Endodermal cell (in vitro differentiated cells): ENCODE measurements at regions not wholly inside any gene's neighbourhood (a gene's known extent, or its start where the extent isn't known, plus 50 kb on each side); places are given as distances from the start of the nearest gene placed in this dataset.
A peak's percentile ranks its signal among the peaks of the same experiment; 100 is the strongest.

Experiments used
- DNase-seq: peaks from one replicate; pipeline ENCODE4 v3.0.0-alpha.2; 2017
- H3K27ac ChIP-seq: 2 replicates; pipeline ENCODE4 v1.5.1; 2013; ENCODE audit warnings: mild to moderate bottlenecking, low read depth, low read length, moderate library complexity
- H3K27me3 ChIP-seq: 2 replicates; pipeline ENCODE4 v1.6.1; 2013; ENCODE audit warnings: mild to moderate bottlenecking, low read length, moderate library complexity; ENCODE audit not compliant: insufficient read depth, control insufficient read depth, poor library complexity, severe bottlenecking
- H3K36me3 ChIP-seq: 2 replicates; pipeline ENCODE4 v1.7.0; 2013; ENCODE audit warnings: mild to moderate bottlenecking, low read length, moderate library complexity; ENCODE audit not compliant: control insufficient read depth, insufficient read depth
- H3K4me1 ChIP-seq: one replicate; pipeline ENCODE4 v1.7.0; 2013; ENCODE audit warnings: low read length; ENCODE audit not compliant: control insufficient read depth, insufficient read depth
- H3K4me3 ChIP-seq: 2 replicates; pipeline ENCODE4 v1.5.1; 2013; ENCODE audit warnings: mild to moderate bottlenecking, low read length, moderate library complexity
- H3K9ac ChIP-seq: 2 replicates; pipeline ENCODE4 v1.6.1; 2013; ENCODE audit warnings: mild to moderate bottlenecking, low read length, moderate library complexity; ENCODE audit not compliant: poor library complexity, severe bottlenecking; ENCODE audit errors: extremely low read depth
- H3K9me3 ChIP-seq: 2 replicates; pipeline ENCODE4 v1.6.1; 2013; ENCODE audit warnings: mild to moderate bottlenecking, low read length, moderate library complexity; ENCODE audit not compliant: control insufficient read depth
- H3K27ac Mint-ChIP-seq: 2 replicates; pipeline ENCODE4 v1.8.0; 2020; ENCODE audit warnings: mixed read lengths
- H3K27me3 Mint-ChIP-seq: 2 replicates; pipeline ENCODE4 v1.8.0; 2021; ENCODE audit warnings: mild to moderate bottlenecking, mixed read lengths; ENCODE audit not compliant: insufficient read depth
- H3K36me3 Mint-ChIP-seq: 2 replicates; pipeline ENCODE4 v1.8.0; 2020; ENCODE audit warnings: low read depth, mixed read lengths
- H3K4me1 Mint-ChIP-seq: 2 replicates; pipeline ENCODE4 v1.8.0; 2020; ENCODE audit warnings: mixed read lengths
- H3K4me3 Mint-ChIP-seq: 2 replicates; pipeline ENCODE4 v1.8.0; 2020; ENCODE audit warnings: mild to moderate bottlenecking, moderate library complexity, mixed read lengths
- H3K9me3 Mint-ChIP-seq: 2 replicates; pipeline ENCODE4 v1.8.0; 2020; ENCODE audit warnings: mild to moderate bottlenecking, mixed read lengths
- WGBS, 2 experiments: methylation state at CpG; one replicate each; pipeline versions ENCODE4 v1.1.5 to v1.1.7; 2013; ENCODE audit warnings: missing lambda C conversion rate in 2 of 2, mixed read lengths in 1 of 2; ENCODE audit not compliant: insufficient coverage in 1 of 2, insufficient read length in 1 of 2; 5-methylcytosine and 5-hydroxymethylcytosine counted together
- TF ChIP-seq, protein P1 (sequence below): fragments of 200-600 bp; sonication (generic); conservative IDR thresholded peaks from 2 replicates; pipeline ENCODE4 v1.5.0; 2021; ENCODE audit warnings: antibody characterized with exemption, mild to moderate bottlenecking

DNA sequence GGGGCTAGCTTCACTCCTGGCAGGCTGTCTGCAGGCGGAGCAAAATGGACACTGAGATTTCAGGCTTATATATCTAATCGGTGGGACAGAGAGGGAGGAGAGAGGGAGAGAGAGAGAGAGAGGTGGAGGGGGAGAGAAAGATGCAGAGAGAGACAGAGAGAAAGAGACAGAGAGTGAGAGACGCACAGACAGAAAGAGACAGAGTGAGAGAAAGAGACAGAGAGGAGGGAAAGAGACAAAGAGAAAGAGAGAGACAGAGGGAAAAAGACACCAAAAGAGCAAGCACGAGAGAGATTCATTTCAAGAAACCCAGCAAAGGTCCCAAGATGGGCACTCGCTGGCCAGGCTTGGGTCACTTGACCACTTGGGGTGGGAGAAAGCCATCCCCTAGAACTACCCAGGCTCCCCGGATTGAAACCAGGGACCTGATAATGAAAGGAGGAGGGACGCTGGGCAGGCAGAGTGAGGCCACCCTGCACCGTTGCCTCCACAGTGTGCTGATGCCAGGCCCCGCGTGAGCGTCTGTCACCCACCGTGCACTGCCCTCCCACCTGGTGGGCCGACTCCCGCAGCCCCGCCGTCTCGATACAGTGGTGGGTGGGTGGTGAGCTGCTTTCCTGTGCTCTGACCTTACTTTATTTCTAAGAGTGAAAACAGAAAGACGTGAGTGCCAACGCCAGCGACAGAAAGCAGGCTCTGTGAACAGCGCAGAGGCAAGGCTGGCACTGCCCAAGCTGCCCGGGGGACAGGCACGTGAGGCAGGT is 67.9 kb upstream of the SLCO4A1 start:
- H3K9me3 ChIP-seq: no peaks in the 10 kb centered on the region
- H3K27me3 Mint-ChIP-seq: no peaks in the 10 kb centered on the region
- no peaks in the 10 kb centered on the region for H3K4me1 Mint-ChIP-seq
- H3K36me3 Mint-ChIP-seq: no peaks in the 10 kb centered on the region
- no peak for DNase-seq
- H3K36me3 ChIP-seq: no peaks in the 10 kb centered on the region
- H3K4me3 ChIP-seq: no peak overlapping the region
- H3K27ac ChIP-seq: no peak overlapping the region
- peaks cover 3% of the 10 kb centered on the region for H3K9me3 Mint-ChIP-seq
- no peak overlapping the region for H3K9ac ChIP-seq
- TF ChIP-seq, protein P1, sequence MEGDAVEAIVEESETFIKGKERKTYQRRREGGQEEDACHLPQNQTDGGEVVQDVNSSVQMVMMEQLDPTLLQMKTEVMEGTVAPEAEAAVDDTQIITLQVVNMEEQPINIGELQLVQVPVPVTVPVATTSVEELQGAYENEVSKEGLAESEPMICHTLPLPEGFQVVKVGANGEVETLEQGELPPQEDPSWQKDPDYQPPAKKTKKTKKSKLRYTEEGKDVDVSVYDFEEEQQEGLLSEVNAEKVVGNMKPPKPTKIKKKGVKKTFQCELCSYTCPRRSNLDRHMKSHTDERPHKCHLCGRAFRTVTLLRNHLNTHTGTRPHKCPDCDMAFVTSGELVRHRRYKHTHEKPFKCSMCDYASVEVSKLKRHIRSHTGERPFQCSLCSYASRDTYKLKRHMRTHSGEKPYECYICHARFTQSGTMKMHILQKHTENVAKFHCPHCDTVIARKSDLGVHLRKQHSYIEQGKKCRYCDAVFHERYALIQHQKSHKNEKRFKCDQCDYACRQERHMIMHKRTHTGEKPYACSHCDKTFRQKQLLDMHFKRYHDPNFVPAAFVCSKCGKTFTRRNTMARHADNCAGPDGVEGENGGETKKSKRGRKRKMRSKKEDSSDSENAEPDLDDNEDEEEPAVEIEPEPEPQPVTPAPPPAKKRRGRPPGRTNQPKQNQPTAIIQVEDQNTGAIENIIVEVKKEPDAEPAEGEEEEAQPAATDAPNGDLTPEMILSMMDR: no peak
- no peak overlapping the region for H3K4me3 Mint-ChIP-seq
- WGBS, 2 experiments: 86 to 88% methylated on average over 11 to 23 of the region's 23 CpGs
- H3K4me1 ChIP-seq: no peaks in the 10 kb centered on the region
- H3K27me3 ChIP-seq: no peaks in the 10 kb centered on the region
- H3K27ac Mint-ChIP-seq: no peak overlapping the region

GRCh38 chr20:62575976-62576722 is 66.2 kb upstream of the SLCO4A1 start:
- Histone ChIP-seq H3K9ac (no peak overlapping the region), H3K4me1 (no peaks in the 10 kb centered on the region), H3K27ac (no peak overlapping the region), H3K27me3 (no peaks in the 10 kb centered on the region), H3K36me3 (no peaks in the 10 kb centered on the region), H3K9me3 (no peaks in the 10 kb centered on the region), H3K4me3 (no peak overlapping the region)
- no peak for DNase-seq
- no peak overlapping the region for H3K4me3 Mint-ChIP-seq
- no peaks in the 10 kb centered on the region for H3K4me1 Mint-ChIP-seq
- 73 to 82% methylated on average over 14 to 23 of the region's 23 CpGs for WGBS, 2 experiments
- peaks cover 3% of the 10 kb centered on the region for H3K9me3 Mint-ChIP-seq
- TF ChIP-seq, protein P1: no peak
- H3K36me3 Mint-ChIP-seq: no peaks in the 10 kb centered on the region
- no peaks in the 10 kb centered on the region for H3K27me3 Mint-ChIP-seq
- H3K27ac Mint-ChIP-seq: no peak overlapping the region

DNA sequence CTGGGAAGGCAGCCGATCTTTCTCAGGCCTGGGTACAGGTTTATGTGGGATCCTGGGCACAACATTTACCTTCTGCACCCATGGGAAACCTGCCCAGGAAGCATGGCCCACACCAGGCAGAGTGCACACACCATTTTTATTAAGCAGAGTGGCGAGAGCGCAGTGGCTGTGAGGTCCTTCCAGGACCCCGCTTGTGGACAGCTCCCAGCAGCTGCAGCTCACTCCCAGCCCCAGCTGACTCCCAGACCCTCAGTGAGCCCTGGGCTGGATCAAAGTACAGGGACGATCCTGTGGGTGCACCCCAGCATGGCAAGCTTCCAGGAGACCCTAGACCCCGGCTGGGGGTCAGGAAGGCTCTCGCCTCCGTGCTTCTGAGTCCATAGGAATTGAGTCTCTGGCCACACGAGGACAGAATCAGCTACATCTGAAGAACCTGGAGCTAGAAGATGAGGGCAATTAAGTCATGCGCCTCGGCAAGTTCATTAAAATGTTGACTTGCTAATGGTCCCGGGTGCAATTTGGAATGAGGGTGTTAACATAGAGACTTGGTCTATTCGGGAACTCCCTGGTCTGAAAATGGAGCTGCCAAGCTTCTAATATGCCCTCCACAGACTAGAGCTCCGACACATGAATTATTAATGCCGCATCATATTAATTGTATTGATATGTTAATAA is 65.4 kb upstream of the SLCO4A1 start:
- H3K9ac ChIP-seq: no peak overlapping the region
- H3K4me3 ChIP-seq: no peak overlapping the region
- no peaks in the 10 kb centered on the region for H3K4me1 Mint-ChIP-seq
- no peak overlapping the region for H3K4me3 Mint-ChIP-seq
- no peak overlapping the region for H3K27ac ChIP-seq
- no peaks in the 10 kb centered on the region for H3K9me3 ChIP-seq
- H3K27ac Mint-ChIP-seq: no peak overlapping the region
- no peaks in the 10 kb centered on the region for H3K4me1 ChIP-seq
- peak; percentile 85 for DNase-seq
- peaks cover 3% of the 10 kb centered on the region for H3K9me3 Mint-ChIP-seq
- 47 to 64% methylated on average over 12 to 13 of the region's 15 CpGs for WGBS, 2 experiments
- TF ChIP-seq, protein P1: no peak
- no peaks in the 10 kb centered on the region for H3K36me3 ChIP-seq
- no peaks in the 10 kb centered on the region for H3K27me3 Mint-ChIP-seq
- no peaks in the 10 kb centered on the region for H3K36me3 Mint-ChIP-seq
- no peaks in the 10 kb centered on the region for H3K27me3 ChIP-seq
